NCI-H460 (cell line): ENCODE measurements at regions not wholly inside any gene's neighbourhood (a gene's known extent, or its start where the extent isn't known, plus 50 kb on each side); places are given as distances from the start of the nearest gene placed in this dataset.
"Not testable (repeated sequence)": the region's sequence is repeated elsewhere in the genome, so short reads cannot be mapped to it uniquely, and the experiment has no call there.

Experiments
- DNase-seq: peaks from one replicate; pipeline ENCODE4 v3.0.0-alpha.2; 2016; ENCODE audit warnings: low read depth; ENCODE audit errors: extremely low read depth

- DNase-seq: no peak
Measured at GRCh38 chr13:72590091-72590740, 137.2 kb downstream of the MZT1 start.

DNA sequence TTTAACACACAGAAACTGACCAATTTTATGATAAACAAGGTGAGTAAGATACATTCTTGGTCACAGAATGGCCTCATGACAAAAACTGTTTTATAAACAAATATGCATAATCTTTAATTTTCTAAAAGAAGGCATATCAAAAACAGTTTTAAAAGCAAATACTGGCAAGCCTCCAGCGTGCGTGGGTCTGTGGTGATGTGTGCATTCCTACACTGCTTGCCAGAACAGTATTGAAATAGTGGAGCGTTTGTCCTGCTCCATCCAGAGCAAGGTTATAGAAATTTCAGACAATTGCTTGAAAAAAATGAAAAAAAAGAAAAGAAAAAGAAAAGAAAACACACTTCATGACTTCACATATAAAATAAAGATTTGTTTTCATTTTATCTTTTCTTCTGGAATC, 140.9 kb downstream of the MZT1 start:
- no peak for DNase-seq

GRCh38 chr13:72585254-72585653, 142.2 kb downstream of the MZT1 start:
- no peak for DNase-seq

DNA sequence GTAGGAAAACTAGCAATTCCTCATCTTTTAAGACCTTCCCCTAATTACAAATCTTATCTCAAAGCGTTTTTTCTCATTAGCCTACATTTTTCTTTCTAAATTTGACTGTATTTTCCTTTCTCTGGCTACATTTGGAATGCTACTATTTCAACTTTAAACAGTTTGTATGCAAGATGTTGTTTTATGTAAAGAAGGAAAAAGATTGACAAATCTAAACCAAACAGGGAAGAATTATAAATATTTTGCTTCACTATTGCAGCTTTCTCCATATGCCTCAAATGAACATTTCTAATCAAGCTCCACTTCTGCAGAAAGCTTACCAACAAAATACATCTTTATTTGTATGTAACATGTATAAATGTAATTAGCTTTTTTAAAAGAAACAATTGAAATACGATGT, 156.2 kb downstream of the MZT1 start:
- no peak for DNase-seq

GRCh38 chr13:72570019-72570418, 157.4 kb downstream of the MZT1 start:
- DNase-seq: no peak

DNA sequence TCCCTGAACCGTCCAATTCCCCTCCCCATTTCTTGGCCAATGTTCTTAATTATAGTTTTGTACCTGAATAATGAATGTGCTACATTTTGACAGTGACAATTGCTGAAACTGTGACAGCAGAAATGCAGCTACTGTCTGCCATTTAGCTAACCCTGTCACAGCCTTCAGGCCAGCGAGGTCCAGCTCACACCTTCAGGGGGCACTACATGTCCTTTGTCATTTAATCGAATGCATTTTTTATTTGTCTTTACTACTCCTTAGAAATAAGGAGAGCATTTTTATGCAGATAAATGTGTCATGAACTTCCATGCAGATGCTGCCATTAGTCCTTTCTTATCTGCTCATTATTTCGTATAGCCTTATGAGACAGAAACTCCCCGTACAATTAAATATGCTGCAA, 159.9 kb downstream of the MZT1 start:
- DNase-seq: no peak

GRCh38 chr13:72566526-72566925, 160.9 kb downstream of the MZT1 start:
- no peak for DNase-seq

DNA sequence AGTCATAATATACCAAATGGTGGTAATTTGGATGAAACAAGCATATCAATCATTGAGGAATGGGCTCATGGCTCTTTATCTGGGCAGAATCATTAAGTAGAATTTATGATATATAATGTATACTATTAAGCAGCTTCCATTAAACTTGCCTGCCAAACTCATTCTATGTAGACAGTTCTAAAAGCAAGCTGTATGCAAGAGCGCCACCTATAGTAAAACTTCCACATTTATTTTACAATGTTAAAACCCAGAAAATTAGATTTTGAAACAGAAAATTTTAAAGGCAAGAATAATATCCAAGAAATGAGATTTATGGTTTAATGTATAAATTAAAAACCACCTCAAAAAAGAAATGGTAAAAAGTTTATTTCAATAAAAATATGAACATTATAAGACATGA, 161.5 kb downstream of the MZT1 start:
- DNase-seq: peak; percentile 27

DNA sequence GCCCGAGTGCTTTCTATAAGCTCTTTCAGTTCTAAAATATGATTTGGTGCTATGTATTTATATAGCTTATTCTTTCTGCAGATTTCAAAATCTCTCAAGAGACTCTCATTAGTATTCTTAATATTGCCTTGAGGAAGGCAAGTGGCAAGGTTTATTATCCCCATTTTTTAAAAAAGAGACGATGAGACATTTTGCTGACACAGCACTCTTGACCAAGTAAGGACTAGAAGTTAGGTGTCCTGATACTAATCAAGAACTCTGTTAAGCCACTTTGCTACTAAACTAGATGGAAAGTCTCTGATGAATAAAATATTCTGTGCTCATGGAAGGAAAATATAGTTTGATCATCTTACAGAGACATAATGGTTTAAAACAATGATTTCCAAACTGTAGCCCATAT, 164.7 kb downstream of the MZT1 start:
- DNase-seq: no peak

GRCh38 chr13:72561791-72562190, 165.6 kb downstream of the MZT1 start:
- DNase-seq: no peak

DNA sequence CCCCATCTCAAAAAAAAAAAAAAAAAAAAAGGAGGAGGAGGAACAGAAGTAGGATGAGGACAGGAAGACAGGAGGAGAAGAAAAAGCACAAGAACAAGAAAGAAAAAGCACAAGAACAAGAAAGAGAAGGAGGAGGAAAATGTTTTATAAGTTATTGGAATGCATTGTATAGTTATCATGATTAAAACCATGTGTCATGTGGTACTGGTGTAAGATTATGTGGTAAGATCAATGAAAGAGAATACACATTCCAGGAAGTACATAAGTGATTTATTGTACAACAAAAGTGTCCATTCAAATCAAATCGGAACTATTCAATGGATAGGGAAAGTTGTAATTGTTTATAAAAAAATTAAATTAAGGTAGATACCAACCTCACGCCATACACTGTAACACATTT, 167.7 kb downstream of the MZT1 start:
- DNase-seq: no peak

- DNase-seq: no peak
Measured at GRCh38 chr13:72556945-72557344, 170.5 kb downstream of the MZT1 start.

- DNase-seq: no peak
Measured at GRCh38 chr13:72555601-72556000, 171.8 kb downstream of the MZT1 start.

GRCh38 chr13:72552731-72553130, 174.7 kb downstream of the MZT1 start:
- DNase-seq: no peak

DNA sequence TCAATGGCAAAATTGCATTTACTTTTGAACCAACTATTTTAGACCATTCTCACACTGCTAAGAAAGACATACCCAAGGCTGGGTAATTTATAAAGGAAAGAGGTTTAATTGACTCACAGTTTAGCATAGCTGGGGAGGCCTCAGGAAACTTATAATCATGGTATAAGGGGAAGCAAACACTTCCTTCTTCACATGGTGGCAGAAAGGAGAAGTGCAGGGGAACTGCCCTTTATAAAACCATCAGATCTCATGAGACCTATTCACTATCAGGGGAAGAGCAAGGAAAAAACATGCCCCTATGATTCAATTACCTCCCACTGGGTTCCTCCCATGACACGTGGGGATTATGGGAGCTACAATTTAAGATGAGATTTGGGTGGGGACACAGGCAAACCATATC, 181.5 kb downstream of the MZT1 start:
- DNase-seq: not testable (repeated sequence)

- DNase-seq: no peak
Measured at GRCh38 chr13:72545030-72545719, 182.3 kb downstream of the MZT1 start.

DNA sequence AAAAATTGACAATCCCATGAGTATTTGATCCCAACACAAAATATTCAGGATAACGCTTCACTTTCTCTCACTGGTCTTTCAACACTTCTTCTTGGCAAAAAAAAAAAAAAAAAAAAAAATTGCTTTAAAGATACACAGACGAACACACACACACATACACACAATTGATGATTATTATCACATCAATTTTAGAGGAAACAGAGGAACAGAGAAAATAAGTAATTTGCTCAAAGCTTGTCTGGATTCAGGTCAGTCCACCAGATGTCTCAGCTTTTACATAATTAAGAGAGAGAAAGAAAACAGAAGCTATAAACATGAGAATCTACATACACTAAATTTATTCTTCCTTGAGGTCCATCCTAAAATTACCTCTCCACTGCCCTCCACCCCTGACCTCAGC, 183.4 kb downstream of the MZT1 start:
- no peak for DNase-seq

DNA sequence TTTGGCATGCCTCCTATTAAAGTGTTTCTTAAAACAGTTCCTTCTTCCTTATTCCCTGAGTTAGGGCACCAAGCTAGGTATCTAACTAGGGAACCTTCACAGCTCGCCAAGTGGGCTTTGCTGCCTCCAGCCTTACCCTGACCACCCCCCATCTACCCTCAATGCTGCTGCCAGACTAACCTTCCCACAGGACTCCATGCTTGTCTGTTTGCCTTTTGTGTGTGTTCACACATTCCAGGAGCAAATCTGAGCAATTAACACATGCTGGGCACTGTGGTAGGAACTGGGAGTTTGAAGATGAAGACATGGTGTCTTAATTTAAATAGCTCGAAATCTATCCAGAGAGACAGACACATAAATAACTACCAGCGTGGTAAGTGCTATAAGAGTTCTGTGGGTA, 185.2 kb downstream of the MZT1 start:
- DNase-seq: no peak

GRCh38 chr13:72541674-72542073, 185.8 kb downstream of the MZT1 start:
- DNase-seq: no peak

DNA sequence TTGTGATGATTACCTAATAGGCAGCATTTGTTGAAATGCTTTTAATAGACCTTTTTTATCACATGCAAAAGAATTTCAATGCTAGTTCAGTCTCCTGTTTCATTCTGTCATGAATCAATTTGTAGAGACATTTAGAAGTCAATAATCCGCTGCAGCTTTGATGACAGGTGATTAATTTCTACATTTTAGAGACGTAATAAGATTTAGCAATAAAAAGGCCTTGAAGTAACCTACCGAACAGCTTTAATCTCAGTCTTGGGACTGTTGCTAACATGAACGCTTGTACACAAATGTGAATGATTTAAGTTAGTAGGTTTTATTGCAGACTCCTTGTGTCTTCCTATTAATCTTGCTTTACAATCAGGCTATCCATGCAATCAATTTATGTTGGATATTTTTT, 186.5 kb downstream of the MZT1 start:
- no peak for DNase-seq

DNA sequence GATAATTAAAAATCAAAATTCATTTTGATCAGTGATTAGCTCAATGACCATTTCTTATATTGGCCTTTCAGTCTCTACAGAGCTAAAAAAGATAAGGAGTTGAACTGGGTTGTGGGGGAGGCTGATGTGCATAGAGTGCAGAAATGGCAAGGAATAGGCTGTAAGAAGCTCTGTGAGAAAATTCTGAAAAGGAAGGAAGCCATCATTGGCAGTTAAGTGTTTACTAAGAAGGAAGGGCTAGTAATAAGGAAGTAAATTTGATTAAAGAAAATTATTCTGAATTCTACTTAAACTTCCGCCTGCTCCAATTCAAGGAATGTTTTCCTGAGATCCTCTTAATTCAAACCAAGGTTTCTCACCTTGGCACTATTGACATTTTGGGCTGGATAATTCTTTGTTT, 187.5 kb downstream of the MZT1 start:
- DNase-seq: no peak

GRCh38 chr13:72537782-72538181, 189.6 kb downstream of the MZT1 start:
- DNase-seq: no peak

DNA sequence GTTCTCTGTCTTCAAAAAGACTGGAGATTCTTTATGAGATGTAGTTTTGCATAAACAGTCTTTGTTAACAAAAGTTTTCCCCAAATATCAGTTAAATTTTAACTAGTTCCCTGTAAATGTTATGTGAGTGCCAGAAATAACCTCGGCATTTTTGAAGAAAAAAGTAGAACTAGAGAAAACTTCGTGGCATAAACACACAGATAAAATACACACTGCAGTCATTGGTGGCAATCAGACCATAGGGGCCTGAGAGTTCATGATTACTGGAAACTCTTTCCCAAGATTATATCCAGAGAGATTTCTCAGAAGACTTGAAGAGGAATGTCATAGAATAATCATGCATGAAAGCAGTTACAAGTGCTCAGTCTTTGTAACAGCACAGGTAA, 190.0 kb downstream of the MZT1 start:
- no peak for DNase-seq
